ENCODE measurements at regions not wholly inside any gene's neighbourhood (a gene's known extent, or its start where the extent isn't known, plus 50 kb on each side); places are given as distances from the start of the nearest gene placed in this dataset.
A peak's percentile ranks its signal among the peaks of the same experiment; 100 is the strongest.
"Not testable (repeated sequence)": the region's sequence is repeated elsewhere in the genome, so short reads cannot be mapped to it uniquely, and the experiment has no call there.

GRCh38 chr14:23884541-23884904 is 69.0 kb upstream of the DHRS4 start:
- H3K27me3 ChIP-seq, result no peaks in the 10 kb centered on the region
- H3K4me1 ChIP-seq, result no peaks in the 10 kb centered on the region
- no peak overlapping the region for H3K27ac ChIP-seq
- no peak overlapping the region for H3K4me3 ChIP-seq
- TF ChIP-seq CTCF (IDR thresholded peaks at IDR 0.05), result no peak
- no peak for DNase-seq (ENCODE audit: low spot score)
- no peaks in the 10 kb centered on the region for H3K36me3 ChIP-seq
- peaks cover 0 to 12% of the 10 kb centered on the region in 2 donors for H3K9me3 ChIP-seq

- H3K36me3 ChIP-seq, result no peaks in the 10 kb centered on the region
- no peak for TF ChIP-seq CTCF (IDR thresholded peaks at IDR 0.05)
- DNase-seq (ENCODE audit: low spot score), result no peak
- no peak overlapping the region for H3K4me3 ChIP-seq
- H3K27ac ChIP-seq, result no peak overlapping the region
- H3K4me1 ChIP-seq, result no peaks in the 10 kb centered on the region
- H3K27me3 ChIP-seq, result no peaks in the 10 kb centered on the region
- peaks cover 0 to 12% of the 10 kb centered on the region in 2 donors for H3K9me3 ChIP-seq
These were observed 66.0 kb upstream of the DHRS4 start for GRCh38 chr14:23887536-23887935.

- not testable (repeated sequence) for H3K4me3 ChIP-seq; H3K36me3 ChIP-seq; H3K4me1 ChIP-seq; H3K27ac ChIP-seq; DNase-seq (ENCODE audit: low spot score); H3K27me3 ChIP-seq
- H3K9me3 ChIP-seq, result peaks cover 0 to 12% of the 10 kb centered on the region in 2 donors
These were observed 61.9 kb upstream of the DHRS4 start for GRCh38 chr14:23891717-23892116.

- not testable (repeated sequence) for H3K27ac ChIP-seq; H3K4me3 ChIP-seq; H3K27me3 ChIP-seq; H3K4me1 ChIP-seq; H3K36me3 ChIP-seq; DNase-seq (ENCODE audit: low spot score)
- peaks cover 0 to 12% of the 10 kb centered on the region in 2 donors for H3K9me3 ChIP-seq
These were observed 61.3 kb upstream of the DHRS4 start for GRCh38 chr14:23892289-23892688.

GRCh38 chr14:23894362-23895052 is 59.1 kb upstream of the DHRS4 start:
- Histone ChIP-seq H3K4me1 (no peaks in the 10 kb centered on the region), H3K27ac (no peak overlapping the region), H3K9me3 (no peaks in the 10 kb centered on the region), H3K4me3 (no peak overlapping the region), H3K36me3 (no peaks in the 10 kb centered on the region), H3K27me3 (no peaks in the 10 kb centered on the region)
- DNase-seq (ENCODE audit: low spot score), result no peak
- TF ChIP-seq CTCF (IDR thresholded peaks at IDR 0.05), result no peak

GRCh38 chr14:23895053-23895419 is 58.5 kb upstream of the DHRS4 start:
- H3K36me3 ChIP-seq, result no peaks in the 10 kb centered on the region
- H3K4me3 ChIP-seq, result no peak overlapping the region
- no peaks in the 10 kb centered on the region for H3K4me1 ChIP-seq
- H3K9me3 ChIP-seq, result no peaks in the 10 kb centered on the region
- no peak overlapping the region for H3K27ac ChIP-seq
- no peaks in the 10 kb centered on the region for H3K27me3 ChIP-seq
- no peak for TF ChIP-seq CTCF (IDR thresholded peaks at IDR 0.05)
- no peak for DNase-seq (ENCODE audit: low spot score)

GRCh38 chr14:23895480-23895879 is 58.1 kb upstream of the DHRS4 start:
- H3K27ac ChIP-seq, result no peak overlapping the region
- H3K4me3 ChIP-seq, result no peak overlapping the region
- TF ChIP-seq CTCF (IDR thresholded peaks at IDR 0.05), result peak in 1 of 2 donors; percentile 29
- no peaks in the 10 kb centered on the region for H3K9me3 ChIP-seq
- no peaks in the 10 kb centered on the region for H3K36me3 ChIP-seq
- no peaks in the 10 kb centered on the region for H3K4me1 ChIP-seq
- no peaks in the 10 kb centered on the region for H3K27me3 ChIP-seq
- DNase-seq (ENCODE audit: low spot score), result no peak
